Neuronal stem cell (in vitro differentiated cells): ENCODE measurements at regions not wholly inside any gene's neighbourhood (a gene's known extent, or its start where the extent isn't known, plus 50 kb on each side); places are given as distances from the start of the nearest gene placed in this dataset.

Experiments used
- DNase-seq: peaks from one replicate; pipeline ENCODE4 v3.0.0-alpha.2; 2013; ENCODE audit warnings: low spot score
- H2AFZ ChIP-seq: one replicate; pipeline ENCODE4 v1.6.1; 2013; ENCODE audit warnings: mild to moderate bottlenecking, low read length, inconsistent platforms
- H2AK5ac ChIP-seq: 2 replicates; pipeline ENCODE4 v1.6.1; 2013; ENCODE audit warnings: low read depth, mild to moderate bottlenecking, inconsistent platforms, low read length, moderate library complexity, mixed read lengths
- H2BK120ac ChIP-seq: 2 replicates; pipeline ENCODE4 v1.6.1; 2013; ENCODE audit warnings: low read depth, mild to moderate bottlenecking, inconsistent platforms, low read length, moderate library complexity, mixed read lengths
- H2BK12ac ChIP-seq: one replicate; pipeline ENCODE4 v1.6.1; 2013; ENCODE audit warnings: low read length, inconsistent platforms
- H2BK15ac ChIP-seq: 2 replicates; pipeline ENCODE4 v1.6.1; 2013; ENCODE audit warnings: mild to moderate bottlenecking, low read length, inconsistent platforms, mixed read lengths
- H2BK5ac ChIP-seq: one replicate; pipeline ENCODE4 v1.6.1; 2013; ENCODE audit warnings: inconsistent platforms, mild to moderate bottlenecking, low read length, moderate library complexity
- H3K14ac ChIP-seq: one replicate; pipeline ENCODE4 v1.6.1; 2013; ENCODE audit warnings: low read length, inconsistent platforms
- H3K18ac ChIP-seq: 2 replicates; pipeline ENCODE4 v1.6.1; 2013; ENCODE audit warnings: low read length, inconsistent platforms
- H3K23ac ChIP-seq: 2 replicates; pipeline ENCODE4 v1.6.1; 2013; ENCODE audit warnings: low read depth, mild to moderate bottlenecking, mixed read lengths, low read length, inconsistent platforms; ENCODE audit not compliant: poor library complexity
- H3K27ac ChIP-seq: replicated peaks from 3 replicates; pipeline ENCODE4 v1.5.1; 2013; ENCODE audit warnings: low read length, inconsistent platforms
- H3K27me3 ChIP-seq, 3 experiments: 2 replicates each; pipeline ENCODE4 v1.6.1; 2013; ENCODE audit warnings: low read length in 3 of 3, mild to moderate bottlenecking in 2 of 3, inconsistent platforms in 1 of 3, low read depth in 1 of 3, mixed read lengths in 1 of 3, moderate library complexity in 1 of 3; ENCODE audit not compliant: control insufficient read depth in 3 of 3, insufficient read depth in 3 of 3
- H3K36me3 ChIP-seq, 2 donors: replicated peaks in 1 of 2; 2 replicates each; pipeline ENCODE4 v1.6.1; 2013; ENCODE audit warnings: low read length in 2 of 2; ENCODE audit not compliant: control insufficient read depth in 2 of 2, insufficient read depth in 2 of 2
- H3K4ac ChIP-seq: 2 replicates; pipeline ENCODE4 v1.6.1; 2013; ENCODE audit warnings: inconsistent platforms, mild to moderate bottlenecking, low read length, moderate library complexity
- H3K4me1 ChIP-seq, 2 donors: 1 replicate in 1 of 2; 2 replicates in 1 of 2; pipeline ENCODE4 v1.6.1; 2013; ENCODE audit warnings: low read length in 2 of 2, low read depth in 1 of 2; ENCODE audit not compliant: control insufficient read depth in 2 of 2, insufficient read depth in 1 of 2
- H3K4me2 ChIP-seq: one replicate; pipeline ENCODE4 v1.6.1; 2013; ENCODE audit warnings: mild to moderate bottlenecking, low read length, inconsistent platforms; ENCODE audit not compliant: insufficient read depth, poor library complexity, severe bottlenecking
- H3K4me3 ChIP-seq, 2 donors: 2 replicates each; pipeline ENCODE4 v1.5.1; 2013; ENCODE audit warnings: low read length in 2 of 2, mild to moderate bottlenecking in 2 of 2, inconsistent platforms in 1 of 2, moderate library complexity in 1 of 2
- H3K79me1 ChIP-seq: one replicate; pipeline ENCODE4 v1.6.1; 2013; ENCODE audit warnings: low read depth, mild to moderate bottlenecking, inconsistent platforms, low read length, moderate library complexity
- H3K9ac ChIP-seq: one replicate; pipeline ENCODE4 v1.6.1; 2013; ENCODE audit warnings: mild to moderate bottlenecking, low read depth, low read length, inconsistent platforms; ENCODE audit not compliant: poor library complexity
- H3K9me3 ChIP-seq, 2 donors: replicated peaks in 1 of 2; 2 replicates each; pipeline versions ENCODE3 to v1.6.1; 2013; ENCODE audit warnings: low read length in 2 of 2, mild to moderate bottlenecking in 2 of 2, inconsistent platforms in 1 of 2, low read depth in 1 of 2, mixed read lengths in 1 of 2, moderate library complexity in 1 of 2; ENCODE audit not compliant: control insufficient read depth in 2 of 2, insufficient read depth in 1 of 2
- H4K8ac ChIP-seq: one replicate; pipeline ENCODE4 v1.6.1; 2013; ENCODE audit warnings: low read depth, mild to moderate bottlenecking, inconsistent platforms, low read length, moderate library complexity
- H4K91ac ChIP-seq: one replicate; pipeline ENCODE4 v1.6.1; 2013; ENCODE audit warnings: low read length, low read depth, mild to moderate bottlenecking, inconsistent platforms; ENCODE audit not compliant: poor library complexity
- WGBS, 2 donors: extraction: QIAGEN DNeasy Blood & Tissue Kit; methylation state at CpG; one replicate each; pipeline ENCODE4 v1.1.7; 2013; ENCODE audit warnings: missing lambda C conversion rate in 2 of 2, mixed read lengths in 1 of 2; ENCODE audit not compliant: insufficient read length in 2 of 2, insufficient replicate concordance in 1 of 2; ENCODE audit errors: extremely low coverage in 2 of 2; 5-methylcytosine and 5-hydroxymethylcytosine counted together

GRCh38 chr5:179422908-179423481 is 77.7 kb upstream of the ADAMTS2 start:
- H2AFZ ChIP-seq, result no peak overlapping the region
- H3K4me3 ChIP-seq, result no peak overlapping the region
- H2BK5ac ChIP-seq, result no peak overlapping the region
- H3K79me1 ChIP-seq, result no peaks in the 10 kb centered on the region
- H4K8ac ChIP-seq, result no peak overlapping the region
- peak overlapping the region; percentile 3 for H3K9ac ChIP-seq
- H3K14ac ChIP-seq, result peak overlapping the region; percentile 91
- no peak overlapping the region for H3K27ac ChIP-seq
- H3K18ac ChIP-seq, result peak overlapping the region; percentile 66
- H2BK15ac ChIP-seq, result no peak overlapping the region
- H3K4me1 ChIP-seq, result peaks cover 0 to 1% of the 10 kb centered on the region in 2 donors
- H3K36me3 ChIP-seq, result no peaks in the 10 kb centered on the region
- H3K27me3 ChIP-seq, result no peaks in the 10 kb centered on the region
- peak overlapping the region; percentile 3 for H3K4me2 ChIP-seq
- WGBS, 2 donors, result no CpG with 5 or more reads among the region's 11 CpGs
- no peak for DNase-seq
- no peak overlapping the region for H2BK12ac ChIP-seq
- H3K9me3 ChIP-seq, result no peaks in the 10 kb centered on the region
- H3K4ac ChIP-seq, result no peak overlapping the region
- no peak overlapping the region for H3K23ac ChIP-seq
- no peak overlapping the region for H4K91ac ChIP-seq
- H2BK120ac ChIP-seq, result no peak overlapping the region
- no peak overlapping the region for H2AK5ac ChIP-seq

- Histone ChIP-seq H3K4me3 (no peak overlapping the region), H3K27me3 (no peaks in the 10 kb centered on the region), H2AK5ac (peak overlapping the region; percentile 76), H3K79me1 (no peaks in the 10 kb centered on the region), H4K91ac (no peak overlapping the region), H4K8ac (no peak overlapping the region), H3K23ac (peak overlapping the region; percentile 70), H2BK120ac (no peak overlapping the region), H2BK12ac (no peak overlapping the region), H3K4ac (no peak overlapping the region), H3K14ac (peak overlapping the region; percentile 47), H3K4me2 (no peak overlapping the region), H2BK15ac (no peak overlapping the region), H3K18ac (peak overlapping the region; percentile 59), H3K27ac (no peak overlapping the region), H3K9ac (no peak overlapping the region), H3K4me1 (peaks cover 1 to 2% of the 10 kb centered on the region in 2 donors), H2BK5ac (no peak overlapping the region), H3K9me3 (no peaks in the 10 kb centered on the region), H2AFZ (no peak overlapping the region), H3K36me3 (no peaks in the 10 kb centered on the region)
- no CpG with 5 or more reads among the region's 7 CpGs for WGBS, 2 donors
- DNase-seq, result no peak
Measured at GRCh38 chr5:179422213-179422855, 77.1 kb upstream of the ADAMTS2 start.

GRCh38 chr5:179421144-179421901 is 76.1 kb upstream of the ADAMTS2 start:
- H3K9me3 ChIP-seq, result no peaks in the 10 kb centered on the region
- no CpG with 5 or more reads among the region's 15 CpGs for WGBS, 2 donors
- no peak overlapping the region for H2BK15ac ChIP-seq
- H2AFZ ChIP-seq, result no peak overlapping the region
- H3K36me3 ChIP-seq, result no peaks in the 10 kb centered on the region
- H3K4me2 ChIP-seq, result no peak overlapping the region
- H2BK5ac ChIP-seq, result no peak overlapping the region
- no peak overlapping the region for H3K4ac ChIP-seq
- H3K4me3 ChIP-seq, result no peak overlapping the region
- no peak overlapping the region for H3K14ac ChIP-seq
- no peak overlapping the region for H3K18ac ChIP-seq
- H4K8ac ChIP-seq, result no peak overlapping the region
- no peak overlapping the region for H4K91ac ChIP-seq
- DNase-seq, result no peak
- H2BK120ac ChIP-seq, result no peak overlapping the region
- H3K9ac ChIP-seq, result no peak overlapping the region
- H3K4me1 ChIP-seq, result peaks cover 1 to 8% of the 10 kb centered on the region in 2 donors
- no peaks in the 10 kb centered on the region for H3K27me3 ChIP-seq
- no peak overlapping the region for H2BK12ac ChIP-seq
- no peaks in the 10 kb centered on the region for H3K79me1 ChIP-seq
- H3K23ac ChIP-seq, result no peak overlapping the region
- H3K27ac ChIP-seq, result no peak overlapping the region
- peak overlapping the region; percentile 18 for H2AK5ac ChIP-seq

GRCh38 chr5:179420476-179420875 is 75.2 kb upstream of the ADAMTS2 start:
- no peak overlapping the region for H3K4ac ChIP-seq
- H2AK5ac ChIP-seq, result peak overlapping the region; percentile 21
- no peaks in the 10 kb centered on the region for H3K9me3 ChIP-seq
- no peaks in the 10 kb centered on the region for H3K27me3 ChIP-seq
- H3K4me2 ChIP-seq, result no peak overlapping the region
- DNase-seq, result no peak
- no peak overlapping the region for H2BK5ac ChIP-seq
- H3K4me1 ChIP-seq, result peaks cover 1 to 8% of the 10 kb centered on the region in 2 donors
- no peak overlapping the region for H3K4me3 ChIP-seq
- no peak overlapping the region for H3K14ac ChIP-seq
- H4K91ac ChIP-seq, result no peak overlapping the region
- H3K23ac ChIP-seq, result peak overlapping the region; percentile 23
- no peak overlapping the region for H2BK15ac ChIP-seq
- H2BK12ac ChIP-seq, result no peak overlapping the region
- H3K79me1 ChIP-seq, result no peaks in the 10 kb centered on the region
- peak overlapping the region; percentile 60 for H3K18ac ChIP-seq
- no peak overlapping the region for H4K8ac ChIP-seq
- H3K9ac ChIP-seq, result no peak overlapping the region
- no peaks in the 10 kb centered on the region for H3K36me3 ChIP-seq
- no peak overlapping the region for H3K27ac ChIP-seq
- H2BK120ac ChIP-seq, result no peak overlapping the region
- H2AFZ ChIP-seq, result no peak overlapping the region
- no CpG with 5 or more reads among the region's 8 CpGs for WGBS, 2 donors
